ENCODE measurements at regions not wholly inside any gene's neighbourhood (a gene's known extent, or its start where the extent isn't known, plus 50 kb on each side); places are given as distances from the start of the nearest gene placed in this dataset.

DNA sequence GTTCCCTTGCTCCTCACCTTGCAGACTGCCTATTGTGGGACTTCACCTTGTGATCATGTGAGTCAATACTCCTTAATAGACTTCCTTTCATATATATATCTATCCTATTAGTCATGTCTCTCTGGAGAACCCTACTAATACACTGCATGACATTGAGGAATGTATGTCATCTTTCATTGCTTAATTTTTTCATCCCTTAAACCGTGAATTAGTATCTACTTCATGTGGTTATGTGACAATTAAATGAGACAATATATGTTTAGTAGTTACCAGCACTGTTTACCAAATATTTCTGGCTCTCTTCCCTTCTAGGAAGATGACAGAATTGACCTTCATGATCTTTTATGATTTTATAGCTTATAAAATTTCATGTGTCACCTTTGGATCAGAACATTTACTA, 759.5 kb downstream of the GRXCR1 start:
- TF ChIP-seq, protein P1, sequence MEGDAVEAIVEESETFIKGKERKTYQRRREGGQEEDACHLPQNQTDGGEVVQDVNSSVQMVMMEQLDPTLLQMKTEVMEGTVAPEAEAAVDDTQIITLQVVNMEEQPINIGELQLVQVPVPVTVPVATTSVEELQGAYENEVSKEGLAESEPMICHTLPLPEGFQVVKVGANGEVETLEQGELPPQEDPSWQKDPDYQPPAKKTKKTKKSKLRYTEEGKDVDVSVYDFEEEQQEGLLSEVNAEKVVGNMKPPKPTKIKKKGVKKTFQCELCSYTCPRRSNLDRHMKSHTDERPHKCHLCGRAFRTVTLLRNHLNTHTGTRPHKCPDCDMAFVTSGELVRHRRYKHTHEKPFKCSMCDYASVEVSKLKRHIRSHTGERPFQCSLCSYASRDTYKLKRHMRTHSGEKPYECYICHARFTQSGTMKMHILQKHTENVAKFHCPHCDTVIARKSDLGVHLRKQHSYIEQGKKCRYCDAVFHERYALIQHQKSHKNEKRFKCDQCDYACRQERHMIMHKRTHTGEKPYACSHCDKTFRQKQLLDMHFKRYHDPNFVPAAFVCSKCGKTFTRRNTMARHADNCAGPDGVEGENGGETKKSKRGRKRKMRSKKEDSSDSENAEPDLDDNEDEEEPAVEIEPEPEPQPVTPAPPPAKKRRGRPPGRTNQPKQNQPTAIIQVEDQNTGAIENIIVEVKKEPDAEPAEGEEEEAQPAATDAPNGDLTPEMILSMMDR (IDR thresholded peaks at IDR 0.05; ENCODE audit: insufficient read depth, low read length) = no peak
- TF ChIP-seq SPI1 (IDR thresholded peaks at IDR 0.05; ENCODE audit: borderline replicate concordance, low read depth) (no peak), GABPA (IDR thresholded peaks at IDR 0.05; ENCODE audit: low read depth) (no peak)
